ENCODE measurements at regions not wholly inside any gene's neighbourhood (a gene's known extent, or its start where the extent isn't known, plus 50 kb on each side); places are given as distances from the start of the nearest gene placed in this dataset.

DNA sequence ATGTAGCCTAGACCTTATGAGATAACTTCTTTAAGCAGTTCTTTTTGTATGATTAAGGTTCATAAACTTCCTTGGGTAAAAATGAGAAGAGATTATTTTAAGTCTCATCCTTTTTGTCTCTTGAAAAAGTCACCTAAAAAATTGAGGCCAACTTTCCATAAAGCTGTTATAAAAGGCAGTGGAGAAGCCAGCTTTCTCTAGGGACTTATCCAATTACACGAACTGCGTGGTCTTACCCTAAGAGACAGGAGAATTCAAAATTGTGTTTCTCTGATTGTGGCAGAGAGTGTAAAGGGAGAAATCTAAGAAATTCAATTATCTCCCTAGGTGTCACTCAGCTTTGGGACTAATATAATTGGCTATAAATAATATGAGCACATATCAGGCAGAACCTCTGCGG, 262.0 kb downstream of the SHOX2 start:
- no peak for DNase-seq (ENCODE audit: low read depth)
- TF ChIP-seq, protein P1, sequence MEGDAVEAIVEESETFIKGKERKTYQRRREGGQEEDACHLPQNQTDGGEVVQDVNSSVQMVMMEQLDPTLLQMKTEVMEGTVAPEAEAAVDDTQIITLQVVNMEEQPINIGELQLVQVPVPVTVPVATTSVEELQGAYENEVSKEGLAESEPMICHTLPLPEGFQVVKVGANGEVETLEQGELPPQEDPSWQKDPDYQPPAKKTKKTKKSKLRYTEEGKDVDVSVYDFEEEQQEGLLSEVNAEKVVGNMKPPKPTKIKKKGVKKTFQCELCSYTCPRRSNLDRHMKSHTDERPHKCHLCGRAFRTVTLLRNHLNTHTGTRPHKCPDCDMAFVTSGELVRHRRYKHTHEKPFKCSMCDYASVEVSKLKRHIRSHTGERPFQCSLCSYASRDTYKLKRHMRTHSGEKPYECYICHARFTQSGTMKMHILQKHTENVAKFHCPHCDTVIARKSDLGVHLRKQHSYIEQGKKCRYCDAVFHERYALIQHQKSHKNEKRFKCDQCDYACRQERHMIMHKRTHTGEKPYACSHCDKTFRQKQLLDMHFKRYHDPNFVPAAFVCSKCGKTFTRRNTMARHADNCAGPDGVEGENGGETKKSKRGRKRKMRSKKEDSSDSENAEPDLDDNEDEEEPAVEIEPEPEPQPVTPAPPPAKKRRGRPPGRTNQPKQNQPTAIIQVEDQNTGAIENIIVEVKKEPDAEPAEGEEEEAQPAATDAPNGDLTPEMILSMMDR (IDR thresholded peaks at IDR 0.05; ENCODE audit: low read length, missing control alignments) = no peak
- no peak overlapping the region for H3K4me3 ChIP-seq (replicated peaks; ENCODE audit: low read depth, low read length)

GRCh38 chr3:157841029-157841428, 265.2 kb downstream of the SHOX2 start:
- no peak for DNase-seq (ENCODE audit: low read depth)
- no peak overlapping the region for H3K4me3 ChIP-seq (replicated peaks; ENCODE audit: low read depth, low read length)
- TF ChIP-seq, protein P1 (IDR thresholded peaks at IDR 0.05; ENCODE audit: low read length, missing control alignments) = no peak

GRCh38 chr3:157840564-157840963, 265.7 kb downstream of the SHOX2 start:
- TF ChIP-seq, protein P1 (IDR thresholded peaks at IDR 0.05; ENCODE audit: low read length, missing control alignments) = no peak
- H3K4me3 ChIP-seq (replicated peaks; ENCODE audit: low read depth, low read length) = no peak overlapping the region
- DNase-seq (ENCODE audit: low read depth) = no peak

DNA sequence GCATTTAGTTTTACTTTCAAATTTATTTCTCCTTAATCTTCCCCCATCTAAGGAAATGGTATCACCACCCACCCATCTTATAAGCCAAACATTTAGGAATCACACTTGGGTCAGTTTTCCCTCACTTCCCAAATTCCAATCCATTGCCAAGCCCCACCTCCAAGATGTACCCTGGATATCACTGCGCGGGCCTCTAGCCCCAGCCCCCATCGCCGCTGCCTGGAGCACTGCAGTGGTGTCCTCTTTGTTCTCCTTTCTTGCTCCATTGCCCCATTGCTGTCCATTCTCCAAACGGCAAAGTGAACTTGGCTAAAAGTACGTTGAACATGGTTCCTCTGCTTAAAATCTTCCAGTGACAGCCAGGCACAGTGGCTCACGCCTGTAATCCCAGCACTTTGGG, 267.8 kb downstream of the SHOX2 start:
- TF ChIP-seq, protein P1 (IDR thresholded peaks at IDR 0.05; ENCODE audit: low read length, missing control alignments) = no peak
- H3K4me3 ChIP-seq (replicated peaks; ENCODE audit: low read depth, low read length) = no peak overlapping the region
- no peak for DNase-seq (ENCODE audit: low read depth)

DNA sequence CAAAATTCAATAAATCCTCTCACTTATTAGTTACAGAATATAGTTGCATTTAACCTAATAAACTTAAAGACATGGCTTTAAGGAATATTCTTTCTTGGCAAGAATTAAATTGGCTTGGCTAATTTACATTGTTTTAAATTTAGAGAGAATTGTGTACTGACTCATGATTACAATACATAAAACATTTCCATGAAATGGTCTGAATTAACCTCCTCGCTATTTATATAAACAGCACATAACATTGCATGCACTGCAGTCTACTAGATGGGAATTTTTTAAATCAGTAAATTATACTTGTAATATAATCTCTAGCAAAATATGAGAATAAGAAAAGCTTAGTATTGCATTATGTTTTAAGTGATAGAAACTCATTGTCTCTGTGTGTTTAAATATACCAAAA, 268.9 kb downstream of the SHOX2 start:
- H3K4me3 ChIP-seq (replicated peaks; ENCODE audit: low read depth, low read length) = no peak overlapping the region
- TF ChIP-seq, protein P1 (IDR thresholded peaks at IDR 0.05; ENCODE audit: low read length, missing control alignments) = no peak
- no peak for DNase-seq (ENCODE audit: low read depth)

DNA sequence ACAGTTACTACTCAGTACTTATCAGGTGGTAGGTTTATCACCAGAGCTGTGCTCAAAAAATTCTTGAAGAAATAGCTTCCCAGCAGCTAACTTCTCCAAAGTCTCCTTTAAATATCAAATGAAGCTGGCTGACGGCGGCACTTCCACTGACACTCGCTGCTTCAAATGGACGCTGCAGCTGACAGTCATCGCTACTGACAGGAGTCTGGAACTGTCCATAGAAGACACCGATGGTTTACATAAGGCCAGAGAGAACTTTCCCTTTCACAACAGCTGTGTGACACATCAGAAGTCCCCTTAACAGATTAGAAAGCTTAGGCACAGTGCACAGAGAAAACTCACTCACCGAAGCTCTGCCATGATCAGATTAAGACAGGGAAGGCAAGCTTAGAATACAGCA, 270.2 kb downstream of the SHOX2 start:
- H3K4me3 ChIP-seq (replicated peaks; ENCODE audit: low read depth, low read length) = no peak overlapping the region
- TF ChIP-seq, protein P1 (IDR thresholded peaks at IDR 0.05; ENCODE audit: low read length, missing control alignments) = no peak
- DNase-seq (ENCODE audit: low read depth) = no peak

GRCh38 chr3:157832588-157832987, 273.6 kb downstream of the SHOX2 start:
- TF ChIP-seq, protein P1 (IDR thresholded peaks at IDR 0.05; ENCODE audit: low read length, missing control alignments) = no peak
- DNase-seq (ENCODE audit: low read depth) = no peak
- H3K4me3 ChIP-seq (replicated peaks; ENCODE audit: low read depth, low read length) = no peak overlapping the region
